Natural killer cell treated with Interleukin-12 subunit alpha and Interleukin-12 subunit beta and Interleukin-15 and Interleukin-18, amount 100 ng/mL, for 72 hours (primary cell): ENCODE measurements at regions not wholly inside any gene's neighbourhood (a gene's known extent, or its start where the extent isn't known, plus 50 kb on each side); places are given as distances from the start of the nearest gene placed in this dataset.
"Not testable (repeated sequence)": the region's sequence is repeated elsewhere in the genome, so short reads cannot be mapped to it uniquely, and the experiment has no call there.

Experiments used
- ATAC-seq, 2 donors: fragments of 150-1000 bp; cut with Tn5 transposase in 1 of 2; sonication (Bioruptor Pico), chemical (Tn5 transposase) in 1 of 2; 2 replicates each; pipeline ENCODE4 v1.10.0; 2021
- DNase-seq: peaks from one replicate; pipeline ENCODE4 v3.0.0; 2022; ENCODE audit warnings: low spot score
- H3K27ac Mint-ChIP-seq, 2 donors: 1 replicate in 1 of 2; 2 replicates in 1 of 2; pipeline ENCODE4 v1.8.0; 2022; ENCODE audit warnings: mixed read lengths in 2 of 2, mild to moderate bottlenecking in 1 of 2, moderate library complexity in 1 of 2
- H3K27me3 Mint-ChIP-seq, 2 donors: 1 replicate in 1 of 2; 2 replicates in 1 of 2; pipeline ENCODE4 v1.8.0; 2022; ENCODE audit warnings: mixed read lengths in 2 of 2
- H3K36me3 Mint-ChIP-seq: one replicate; pipeline ENCODE4 v1.8.0; 2022; ENCODE audit warnings: mixed read lengths
- H3K4me1 Mint-ChIP-seq, 2 donors: 1 replicate in 1 of 2; 2 replicates in 1 of 2; pipeline ENCODE4 v1.8.0; 2022; ENCODE audit warnings: low read depth in 2 of 2, mixed read lengths in 2 of 2, mild to moderate bottlenecking in 1 of 2
- H3K4me3 Mint-ChIP-seq: one replicate; pipeline ENCODE4 v1.8.0; 2022; ENCODE audit warnings: mixed read lengths
- H3K9me3 Mint-ChIP-seq: 2 replicates; pipeline ENCODE4 v1.8.0; 2022; ENCODE audit warnings: mixed read lengths

DNA sequence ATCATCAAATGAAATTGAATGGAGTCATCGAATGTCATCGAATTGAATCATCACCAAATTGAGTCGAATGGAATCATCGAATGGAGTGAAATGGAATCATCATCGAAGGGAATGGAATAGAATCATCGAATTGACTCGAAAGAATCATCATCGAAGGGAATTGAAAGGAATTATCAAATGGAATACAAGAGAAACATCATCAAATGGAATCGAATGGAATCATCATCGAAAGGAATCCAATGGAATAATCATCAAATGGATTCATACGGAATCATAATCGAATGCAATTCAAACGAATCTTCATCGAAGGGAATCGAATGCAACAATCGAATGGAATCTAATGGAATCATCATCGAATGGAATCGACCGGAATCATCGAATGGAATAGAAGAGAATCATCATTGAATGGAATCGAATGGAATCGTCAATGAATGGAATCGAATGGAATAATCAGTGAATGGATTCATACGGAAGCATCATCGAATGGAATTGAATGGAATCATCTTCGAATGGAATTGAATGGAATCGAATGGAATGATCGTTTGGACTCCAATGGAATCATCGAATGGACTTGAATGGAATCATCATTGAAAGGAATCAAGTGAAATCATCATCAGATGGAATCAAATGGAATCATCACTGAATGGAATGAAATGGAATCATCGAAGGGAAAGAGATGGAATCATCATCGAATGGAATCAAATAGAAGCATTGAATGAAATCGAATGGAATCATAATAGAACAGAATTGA is 238.2 kb downstream of the SHCBP1 start:
- not testable (repeated sequence) for H3K4me1 Mint-ChIP-seq, ATAC-seq, H3K27me3 Mint-ChIP-seq, H3K4me3 Mint-ChIP-seq, H3K27ac Mint-ChIP-seq
- peaks cover 11% of the 10 kb centered on the region for H3K36me3 Mint-ChIP-seq
- peak; percentile 73 for DNase-seq
- peaks cover 12% of the 10 kb centered on the region for H3K9me3 Mint-ChIP-seq

DNA sequence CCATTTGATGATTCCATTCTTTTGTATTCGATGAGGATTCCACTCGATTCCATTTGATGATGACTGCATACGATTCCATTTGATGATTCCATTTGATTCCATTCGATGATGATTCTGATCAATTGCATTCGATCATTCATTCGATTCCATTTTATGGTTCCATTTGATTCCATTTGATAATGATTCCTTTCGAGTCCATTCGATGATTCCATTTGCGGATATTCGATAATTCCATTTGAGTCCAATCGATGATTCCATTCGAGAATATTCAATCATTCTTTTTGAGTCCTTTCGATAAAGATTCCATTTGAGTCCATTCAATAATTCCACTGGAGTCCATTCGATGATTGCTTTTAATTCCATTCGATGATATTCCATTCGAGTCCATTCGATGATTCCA is 239.1 kb downstream of the SHCBP1 start:
- H3K4me3 Mint-ChIP-seq, H3K27me3 Mint-ChIP-seq, H3K27ac Mint-ChIP-seq, H3K9me3 Mint-ChIP-seq, H3K36me3 Mint-ChIP-seq, ATAC-seq, DNase-seq, H3K4me1 Mint-ChIP-seq: not testable (repeated sequence)

DNA sequence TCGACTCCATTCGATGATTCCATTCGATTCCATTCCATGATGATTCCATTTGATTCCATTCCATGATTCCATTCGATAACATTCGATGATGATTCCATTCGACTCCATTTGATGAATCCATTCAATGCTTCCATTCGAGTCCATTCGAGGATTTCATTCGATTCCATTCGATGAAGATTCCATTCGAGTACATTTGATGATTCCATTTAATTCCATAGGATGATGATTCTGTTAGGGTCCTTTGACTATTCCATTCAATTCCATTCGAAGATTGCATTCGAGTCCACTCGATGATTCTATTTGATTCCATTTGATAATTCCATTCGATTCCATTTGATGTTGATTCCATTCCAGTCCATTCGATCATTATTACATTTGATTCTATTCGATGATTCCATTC is 239.8 kb downstream of the SHCBP1 start:
- not testable (repeated sequence) for DNase-seq, H3K27me3 Mint-ChIP-seq, H3K27ac Mint-ChIP-seq, H3K36me3 Mint-ChIP-seq, ATAC-seq, H3K4me3 Mint-ChIP-seq, H3K9me3 Mint-ChIP-seq, H3K4me1 Mint-ChIP-seq
